Coronary artery (tissue), 2 donors: ENCODE measurements at regions not wholly inside any gene's neighbourhood (a gene's known extent, or its start where the extent isn't known, plus 50 kb on each side); places are given as distances from the start of the nearest gene placed in this dataset.

Source experiments
- DNase-seq: peaks from one replicate; pipeline ENCODE4 v3.0.0-alpha.2; 2017; ENCODE audit warnings: low spot score
- H3K27ac ChIP-seq, 2 donors: fragments of 200-600 bp; sonication (generic); one replicate each; pipeline ENCODE4 v1.5.1; 2016 to 2019
- H3K4me3 ChIP-seq: fragments of 200-600 bp; sonication (generic); 2 replicates; pipeline ENCODE4 v1.5.1; 2016; ENCODE audit warnings: mild to moderate bottlenecking, moderate library complexity
- CTCF ChIP-seq: fragments of 200-600 bp; sonication (generic); IDR thresholded peaks from one replicate; pipeline ENCODE4 v1.5.1; 2019; ENCODE audit warnings: antibody characterized with exemption

GRCh38 chr15:66899555-66900350 is 165.6 kb upstream of the SMAD3 start:
- no peak for DNase-seq

DNA sequence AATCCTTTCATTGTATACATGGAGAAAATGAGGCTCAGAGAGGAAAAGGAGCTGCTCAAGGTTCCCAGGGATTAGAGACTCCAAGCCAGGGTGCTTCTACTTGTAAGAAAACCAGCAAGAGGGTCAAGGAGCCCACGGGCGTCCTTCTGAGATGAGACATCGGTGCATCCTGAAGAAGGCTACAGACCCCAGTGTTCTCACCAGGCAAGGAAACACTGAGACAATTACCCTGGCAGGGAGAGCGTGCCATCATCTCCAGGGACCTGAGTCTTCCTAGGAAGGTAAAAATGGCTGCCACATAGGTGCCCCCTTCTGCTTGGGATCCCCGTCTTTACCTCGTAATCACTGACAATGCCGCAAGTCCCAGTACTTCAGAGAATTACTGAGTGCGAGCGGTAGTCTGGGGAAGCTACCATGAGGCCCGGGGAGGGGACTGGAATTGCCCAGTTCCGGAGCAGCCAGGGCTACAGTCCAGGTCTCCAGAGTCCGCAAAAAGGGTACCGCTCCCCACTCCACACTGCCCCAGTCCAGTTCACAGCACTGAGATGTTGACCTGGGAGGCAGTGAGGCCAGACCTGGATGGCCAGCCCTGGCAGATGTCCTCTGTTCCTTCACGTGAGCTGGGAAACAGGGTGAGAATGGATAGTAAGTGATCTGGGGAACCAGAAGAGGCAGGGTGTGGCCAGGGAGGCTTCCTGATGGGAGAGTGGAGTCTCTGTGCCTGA is 164.7 kb upstream of the SMAD3 start:
- Histone ChIP-seq H3K4me3 (no peak overlapping the region), H3K27ac (peak overlapping the region in 1 of 2 donors; percentile 46)
- DNase-seq, result no peak
- TF ChIP-seq CTCF, result no peak

More at GRCh38 chr15:66899555-66900350, 165.6 kb upstream of the SMAD3 start:
- no peak for TF ChIP-seq CTCF
- Histone ChIP-seq H3K4me3 (no peak overlapping the region), H3K27ac (no peak overlapping the region)

GRCh38 chr15:66901336-66902100 is 163.9 kb upstream of the SMAD3 start:
- TF ChIP-seq CTCF, result no peak
- no peak for DNase-seq
- H3K27ac ChIP-seq, result peak overlapping the region in 1 of 2 donors; percentile 46
- no peak overlapping the region for H3K4me3 ChIP-seq

GRCh38 chr15:66905185-66905584 is 160.2 kb upstream of the SMAD3 start:
- no peak overlapping the region for H3K4me3 ChIP-seq
- TF ChIP-seq CTCF, result no peak
- peak; percentile 5 for DNase-seq
- no peak overlapping the region for H3K27ac ChIP-seq

DNA sequence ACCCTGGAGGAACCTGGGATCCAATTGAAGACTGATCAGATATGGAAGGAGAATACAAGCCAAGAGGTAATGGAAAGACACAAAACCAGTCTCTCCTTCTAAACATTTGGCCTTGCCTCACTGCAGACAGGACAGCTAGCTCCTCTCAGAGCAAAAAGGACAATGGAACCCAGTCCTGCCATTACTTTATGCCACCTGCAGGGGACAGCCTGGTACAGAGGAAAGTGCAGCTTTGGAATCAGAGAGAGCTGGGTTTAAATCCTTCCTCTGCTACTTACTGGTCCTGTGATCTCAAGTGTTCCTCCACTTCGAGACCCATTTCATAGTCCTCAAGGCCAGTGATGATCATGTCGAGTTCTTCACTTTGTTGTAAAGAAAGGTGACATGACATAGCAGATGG is 159.4 kb upstream of the SMAD3 start:
- Histone ChIP-seq H3K4me3 (no peak overlapping the region), H3K27ac (no peak overlapping the region)
- DNase-seq, result peak; percentile 2
- no peak for TF ChIP-seq CTCF

- H3K27ac ChIP-seq, result no peak overlapping the region
- no peak overlapping the region for H3K4me3 ChIP-seq
- DNase-seq, result peak; percentile 17
- no peak for TF ChIP-seq CTCF
Observed at GRCh38 chr15:66906668-66907614, 158.5 kb upstream of the SMAD3 start.
